ENCODE measurements at regions not wholly inside any gene's neighbourhood (a gene's known extent, or its start where the extent isn't known, plus 50 kb on each side); places are given as distances from the start of the nearest gene placed in this dataset.
A peak's percentile ranks its signal among the peaks of the same experiment; 100 is the strongest.

GRCh38 chr2:198953328-198953727 lies 504.4 kb downstream of the SATB2 start:
- no peak for TF ChIP-seq CTCF (IDR thresholded peaks at IDR 0.05; ENCODE audit: insufficient read depth, low read depth, low read length, missing control alignments)
- no peak for DNase-seq (ENCODE audit: low read depth)
- no peak overlapping the region for H3K4me3 ChIP-seq (ENCODE audit: low read length)

- H3K4me3 ChIP-seq (ENCODE audit: low read length) = no peak overlapping the region
- DNase-seq (ENCODE audit: low read depth) = no peak
- no peak for TF ChIP-seq CTCF (IDR thresholded peaks at IDR 0.05; ENCODE audit: insufficient read depth, low read depth, low read length, missing control alignments)
Observed at GRCh38 chr2:198950803-198951202, 506.9 kb downstream of the SATB2 start.

- peak; percentile 46 for DNase-seq (ENCODE audit: low read depth)
- no peak overlapping the region for H3K4me3 ChIP-seq (ENCODE audit: low read length)
- no peak for TF ChIP-seq CTCF (IDR thresholded peaks at IDR 0.05; ENCODE audit: insufficient read depth, low read depth, low read length, missing control alignments)
Observed at GRCh38 chr2:198945496-198945895, 512.2 kb downstream of the SATB2 start.

GRCh38 chr2:198930170-198930569 lies 527.6 kb downstream of the SATB2 start:
- no peak for DNase-seq (ENCODE audit: low read depth)
- no peak overlapping the region for H3K4me3 ChIP-seq (ENCODE audit: low read length)
- TF ChIP-seq CTCF (IDR thresholded peaks at IDR 0.05; ENCODE audit: insufficient read depth, low read depth, low read length, missing control alignments) = no peak

GRCh38 chr2:198928026-198928425 lies 529.7 kb downstream of the SATB2 start:
- no peak for TF ChIP-seq CTCF (IDR thresholded peaks at IDR 0.05; ENCODE audit: insufficient read depth, low read depth, low read length, missing control alignments)
- DNase-seq (ENCODE audit: low read depth) = no peak

GRCh38 chr2:198917926-198918720 lies 539.6 kb downstream of the SATB2 start:
- no peak overlapping the region for H3K4me3 ChIP-seq (ENCODE audit: low read length)
- DNase-seq (ENCODE audit: low read depth) = peak; percentile 94
- no peak for TF ChIP-seq CTCF (IDR thresholded peaks at IDR 0.05; ENCODE audit: insufficient read depth, low read depth, low read length, missing control alignments)

More at GRCh38 chr2:198928026-198928425, 529.7 kb downstream of the SATB2 start:
- no peak overlapping the region for H3K4me3 ChIP-seq (ENCODE audit: low read length)

- DNase-seq (ENCODE audit: low read depth) = no peak
- TF ChIP-seq CTCF (IDR thresholded peaks at IDR 0.05; ENCODE audit: insufficient read depth, low read depth, low read length, missing control alignments) = no peak
- H3K4me3 ChIP-seq (ENCODE audit: low read length) = no peak overlapping the region
Observed at GRCh38 chr2:198917275-198917674, 540.5 kb downstream of the SATB2 start.
